ENCODE measurements at regions not wholly inside any gene's neighbourhood (a gene's known extent, or its start where the extent isn't known, plus 50 kb on each side); places are given as distances from the start of the nearest gene placed in this dataset.

GRCh38 chr3:148360051-148360450 lies 337.7 kb upstream of the AGTR1 start:
- intact Hi-C loops (cut with micrococcal nuclease): no loop called here

- intact Hi-C loops (cut with micrococcal nuclease): no loop called here
Measured at GRCh38 chr3:148366743-148367410, 330.8 kb upstream of the AGTR1 start.

- intact Hi-C loops (cut with micrococcal nuclease): no loop called here
Measured at GRCh38 chr3:148367756-148368155, 329.9 kb upstream of the AGTR1 start.

- intact Hi-C loops (cut with micrococcal nuclease): no loop called here
Measured at GRCh38 chr3:148369381-148369780, 328.3 kb upstream of the AGTR1 start.

- intact Hi-C loops (cut with micrococcal nuclease): no loop called here
Measured at GRCh38 chr3:148372206-148372875, 325.4 kb upstream of the AGTR1 start.

GRCh38 chr3:148373961-148374360 lies 323.7 kb upstream of the AGTR1 start:
- intact Hi-C loops (cut with micrococcal nuclease): no loop called here

- intact Hi-C loops (cut with micrococcal nuclease): no loop called here
Measured at GRCh38 chr3:148379763-148380382, 317.8 kb upstream of the AGTR1 start.

GRCh38 chr3:148381051-148381450 lies 316.7 kb upstream of the AGTR1 start:
- intact Hi-C loops (cut with micrococcal nuclease): no loop called here

GRCh38 chr3:148389916-148390315 lies 307.8 kb upstream of the AGTR1 start:
- intact Hi-C loops (cut with micrococcal nuclease): no loop called here

GRCh38 chr3:148395821-148396220 lies 301.9 kb upstream of the AGTR1 start:
- intact Hi-C loops (cut with micrococcal nuclease): no loop called here

GRCh38 chr3:148400754-148401153 lies 296.9 kb upstream of the AGTR1 start:
- intact Hi-C loops (cut with micrococcal nuclease): no loop called here

GRCh38 chr3:148408667-148409066 lies 289.0 kb upstream of the AGTR1 start:
- intact Hi-C loops (cut with micrococcal nuclease): no loop called here

- intact Hi-C loops (cut with micrococcal nuclease): no loop called here
Measured at GRCh38 chr3:148420242-148420641, 277.5 kb upstream of the AGTR1 start.

- intact Hi-C loops (cut with micrococcal nuclease): no loop called here
Measured at GRCh38 chr3:148428862-148429605, 268.7 kb upstream of the AGTR1 start.

GRCh38 chr3:148433665-148434064 lies 264.0 kb upstream of the AGTR1 start:
- intact Hi-C loops (cut with micrococcal nuclease): no loop called here

- intact Hi-C loops (cut with micrococcal nuclease): no loop called here
Measured at GRCh38 chr3:148435534-148435933, 262.2 kb upstream of the AGTR1 start.

- intact Hi-C loops (cut with micrococcal nuclease): no loop called here
Measured at GRCh38 chr3:148439254-148439822, 258.4 kb upstream of the AGTR1 start.

- intact Hi-C loops (cut with micrococcal nuclease): no loop called here
Measured at GRCh38 chr3:148441191-148441590, 256.5 kb upstream of the AGTR1 start.

- intact Hi-C loops (cut with micrococcal nuclease): no loop called here
Measured at GRCh38 chr3:148450819-148451218, 246.9 kb upstream of the AGTR1 start.

- intact Hi-C loops (cut with micrococcal nuclease): no loop called here
Measured at GRCh38 chr3:148451969-148452368, 245.7 kb upstream of the AGTR1 start.

- intact Hi-C loops (cut with micrococcal nuclease): no loop called here
Measured at GRCh38 chr3:148453781-148454191, 243.9 kb upstream of the AGTR1 start.

GRCh38 chr3:148455098-148455497 lies 242.6 kb upstream of the AGTR1 start:
- intact Hi-C loops (cut with micrococcal nuclease): no loop called here
